Right atrium auricular region (tissue), 2 donors: ENCODE measurements at regions not wholly inside any gene's neighbourhood (a gene's known extent, or its start where the extent isn't known, plus 50 kb on each side); places are given as distances from the start of the nearest gene placed in this dataset.

ENCODE experiments used
- DNase-seq: peaks from one replicate; pipeline ENCODE4 v3.0.0-alpha.2; 2019; ENCODE audit warnings: low spot score
- H3K27ac ChIP-seq, 2 donors: fragments of 200-600 bp; sonication (generic); 1 replicate in 1 of 2; 2 replicates in 1 of 2; pipeline ENCODE4 v1.5.1; 2016 to 2019
- H3K27me3 ChIP-seq, 2 donors: fragments of 200-600 bp; sonication (generic); one replicate each; pipeline versions ENCODE4 v1.5.1 to v1.6.0; 2017 to 2019
- H3K36me3 ChIP-seq: fragments of 200-600 bp; sonication (generic); one replicate; pipeline ENCODE4 v1.5.1; 2016
- H3K4me1 ChIP-seq, 2 donors: fragments of 200-600 bp; sonication (generic); one replicate each; pipeline versions ENCODE4 v1.5.1 to v1.6.0; 2017 to 2019
- H3K4me3 ChIP-seq, 2 donors: fragments of 200-600 bp; sonication (generic); 1 replicate in 1 of 2; 2 replicates in 1 of 2; pipeline ENCODE4 v1.5.1; 2017 to 2019; ENCODE audit warnings: mild to moderate bottlenecking in 1 of 2, moderate library complexity in 1 of 2
- H3K9me3 ChIP-seq, 2 donors: fragments of 200-600 bp; sonication (generic); one replicate each; pipeline ENCODE4 v1.5.1; 2019
- CTCF ChIP-seq, 2 donors: fragments of 200-600 bp; sonication (generic); IDR thresholded peaks; one replicate each; pipeline ENCODE4 v1.5.1; 2019; ENCODE audit warnings: antibody characterized with exemption in 2 of 2

GRCh38 chr3:155029941-155030340, 50.2 kb upstream of the MME start:
- no peak for TF ChIP-seq CTCF (IDR thresholded peaks at IDR 0.05)
- H3K27ac ChIP-seq = no peak overlapping the region
- H3K9me3 ChIP-seq = peaks cover 0 to 13% of the 10 kb centered on the region in 2 donors
- DNase-seq = no peak
- no peaks in the 10 kb centered on the region for H3K36me3 ChIP-seq
- no peaks in the 10 kb centered on the region for H3K27me3 ChIP-seq
- H3K4me3 ChIP-seq = no peak overlapping the region
- H3K4me1 ChIP-seq = no peaks in the 10 kb centered on the region

GRCh38 chr3:155026999-155027591, 53.0 kb upstream of the MME start:
- no peaks in the 10 kb centered on the region for H3K4me1 ChIP-seq
- no peak for DNase-seq

GRCh38 chr3:155024006-155024638, 56.0 kb upstream of the MME start:
- no peaks in the 10 kb centered on the region for H3K27me3 ChIP-seq
- H3K4me1 ChIP-seq = no peaks in the 10 kb centered on the region
- H3K4me3 ChIP-seq = no peak overlapping the region
- H3K9me3 ChIP-seq = peaks cover 0 to 6% of the 10 kb centered on the region in 2 donors
- DNase-seq = no peak
- no peaks in the 10 kb centered on the region for H3K36me3 ChIP-seq
- H3K27ac ChIP-seq = no peak overlapping the region
- no peak for TF ChIP-seq CTCF (IDR thresholded peaks at IDR 0.05)

More at GRCh38 chr3:155026999-155027591, 53.0 kb upstream of the MME start:
- peaks cover 0 to 13% of the 10 kb centered on the region in 2 donors for H3K9me3 ChIP-seq
- no peak for TF ChIP-seq CTCF (IDR thresholded peaks at IDR 0.05)
- H3K27me3 ChIP-seq = no peaks in the 10 kb centered on the region
- no peak overlapping the region for H3K4me3 ChIP-seq
- H3K27ac ChIP-seq = no peak overlapping the region
- H3K36me3 ChIP-seq = no peaks in the 10 kb centered on the region

- no peaks in the 10 kb centered on the region for H3K9me3 ChIP-seq
- H3K27me3 ChIP-seq = no peaks in the 10 kb centered on the region
- no peaks in the 10 kb centered on the region for H3K36me3 ChIP-seq
- no peak overlapping the region for H3K4me3 ChIP-seq
- no peaks in the 10 kb centered on the region for H3K4me1 ChIP-seq
- TF ChIP-seq CTCF (IDR thresholded peaks at IDR 0.05) = no peak
- DNase-seq = no peak
- no peak overlapping the region for H3K27ac ChIP-seq
These were observed 57.2 kb upstream of the MME start for GRCh38 chr3:155022896-155023295.

GRCh38 chr3:155019575-155019974, 60.5 kb upstream of the MME start:
- TF ChIP-seq CTCF (IDR thresholded peaks at IDR 0.05) = no peak

More at GRCh38 chr3:155019575-155019974, 60.5 kb upstream of the MME start:
- no peaks in the 10 kb centered on the region for H3K9me3 ChIP-seq
- no peak for DNase-seq
- H3K4me1 ChIP-seq = no peaks in the 10 kb centered on the region
- no peaks in the 10 kb centered on the region for H3K27me3 ChIP-seq
- H3K4me3 ChIP-seq = no peak overlapping the region
- H3K36me3 ChIP-seq = no peaks in the 10 kb centered on the region
- no peak overlapping the region for H3K27ac ChIP-seq
